Stimulated activated naive CD4-positive, alpha-beta T cell (primary cell): ENCODE measurements at regions not wholly inside any gene's neighbourhood (a gene's known extent, or its start where the extent isn't known, plus 50 kb on each side); places are given as distances from the start of the nearest gene placed in this dataset.

Source experiments
- DNase-seq, 6 experiments: peaks; one replicate each; lab custom pipeline; 2025; lab: John Stamatoyannopoulos, UW

- peak in 1 of 6 experiments; percentile 1 for DNase-seq
Observed at GRCh38 chr3:189049458-189050236, 122.1 kb upstream of the TPRG1 start.

GRCh38 chr3:189053322-189053721 is 118.4 kb upstream of the TPRG1 start:
- DNase-seq: no peak

- no peak for DNase-seq
Observed at GRCh38 chr3:189056646-189057335, 115.0 kb upstream of the TPRG1 start.

- no peak for DNase-seq
Observed at GRCh38 chr3:189057369-189057768, 114.4 kb upstream of the TPRG1 start.

- no peak for DNase-seq
Observed at GRCh38 chr3:189058071-189058470, 113.7 kb upstream of the TPRG1 start.

- DNase-seq: no peak
Observed at GRCh38 chr3:189070965-189071364, 100.8 kb upstream of the TPRG1 start.

- no peak for DNase-seq
Observed at GRCh38 chr3:189071446-189071845, 100.3 kb upstream of the TPRG1 start.

- no peak for DNase-seq
Observed at GRCh38 chr3:189076449-189076848, 95.3 kb upstream of the TPRG1 start.

- no peak for DNase-seq
Observed at GRCh38 chr3:189080745-189081144, 91.0 kb upstream of the TPRG1 start.

- no peak for DNase-seq
Observed at GRCh38 chr3:189082666-189083427, 88.9 kb upstream of the TPRG1 start.

GRCh38 chr3:189084620-189085019 is 87.2 kb upstream of the TPRG1 start:
- no peak for DNase-seq

GRCh38 chr3:189092547-189092946 is 79.2 kb upstream of the TPRG1 start:
- no peak for DNase-seq

GRCh38 chr3:189094539-189094938 is 77.2 kb upstream of the TPRG1 start:
- DNase-seq: no peak

- DNase-seq: no peak
Observed at GRCh38 chr3:189096092-189096491, 75.7 kb upstream of the TPRG1 start.

- DNase-seq: no peak
Observed at GRCh38 chr3:189099031-189099471, 72.7 kb upstream of the TPRG1 start.

GRCh38 chr3:189099505-189100290 is 72.1 kb upstream of the TPRG1 start:
- DNase-seq: no peak

GRCh38 chr3:189100866-189101265 is 70.9 kb upstream of the TPRG1 start:
- no peak for DNase-seq

GRCh38 chr3:189101594-189101993 is 70.2 kb upstream of the TPRG1 start:
- DNase-seq: no peak

- DNase-seq: no peak
Observed at GRCh38 chr3:189103208-189103607, 68.6 kb upstream of the TPRG1 start.

GRCh38 chr3:189108067-189108466 is 63.7 kb upstream of the TPRG1 start:
- DNase-seq: no peak

GRCh38 chr3:189108735-189109134 is 63.0 kb upstream of the TPRG1 start:
- no peak for DNase-seq

GRCh38 chr3:189109145-189109544 is 62.6 kb upstream of the TPRG1 start:
- no peak for DNase-seq
